Loucy (cell line): ENCODE measurements at regions not wholly inside any gene's neighbourhood (a gene's known extent, or its start where the extent isn't known, plus 50 kb on each side); places are given as distances from the start of the nearest gene placed in this dataset.

Experiments used
- CTCF ChIP-seq: fragments of 200-600 bp; sonication (generic); conservative IDR thresholded peaks from 2 replicates; pipeline ENCODE4 v1.5.1; 2014; ENCODE audit warnings: mild to moderate bottlenecking, antibody characterized with exemption, low read length
- EZH2phosphoT487 ChIP-seq: fragments of 200-600 bp; IDR thresholded peaks from 2 replicates; pipeline ENCODE4 v1.6.1; 2018; ENCODE audit warnings: antibody characterized with exemption, mild to moderate bottlenecking, moderate library complexity, borderline replicate concordance

GRCh38 chr1:94301186-94301585 is 63.8 kb upstream of the ARHGAP29 start:
- no peak for TF ChIP-seq CTCF
- no peak for TF ChIP-seq EZH2phosphoT487
